ENCODE measurements at regions not wholly inside any gene's neighbourhood (a gene's known extent, or its start where the extent isn't known, plus 50 kb on each side); places are given as distances from the start of the nearest gene placed in this dataset.

DNA sequence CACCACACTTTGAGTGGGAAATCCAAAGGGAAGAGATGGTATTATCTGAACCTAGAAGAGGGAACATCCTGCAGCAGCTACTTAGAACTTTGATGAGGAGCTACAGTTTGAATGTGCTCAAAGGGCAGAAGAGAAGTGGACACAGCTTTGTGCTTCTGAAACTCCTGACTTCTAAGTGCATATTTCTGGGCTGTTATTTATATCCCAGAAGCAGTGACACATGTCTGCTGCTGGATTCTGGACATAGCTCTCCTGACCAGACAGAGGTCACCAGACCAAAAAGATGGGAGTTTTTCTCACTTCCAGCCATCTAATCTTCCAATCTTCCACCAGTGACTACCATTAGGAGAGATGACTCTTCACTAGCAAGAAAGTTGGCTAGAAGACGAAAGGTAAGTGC is 153.9 kb downstream of the FSIP2 start:
- TF ChIP-seq, protein P1, sequence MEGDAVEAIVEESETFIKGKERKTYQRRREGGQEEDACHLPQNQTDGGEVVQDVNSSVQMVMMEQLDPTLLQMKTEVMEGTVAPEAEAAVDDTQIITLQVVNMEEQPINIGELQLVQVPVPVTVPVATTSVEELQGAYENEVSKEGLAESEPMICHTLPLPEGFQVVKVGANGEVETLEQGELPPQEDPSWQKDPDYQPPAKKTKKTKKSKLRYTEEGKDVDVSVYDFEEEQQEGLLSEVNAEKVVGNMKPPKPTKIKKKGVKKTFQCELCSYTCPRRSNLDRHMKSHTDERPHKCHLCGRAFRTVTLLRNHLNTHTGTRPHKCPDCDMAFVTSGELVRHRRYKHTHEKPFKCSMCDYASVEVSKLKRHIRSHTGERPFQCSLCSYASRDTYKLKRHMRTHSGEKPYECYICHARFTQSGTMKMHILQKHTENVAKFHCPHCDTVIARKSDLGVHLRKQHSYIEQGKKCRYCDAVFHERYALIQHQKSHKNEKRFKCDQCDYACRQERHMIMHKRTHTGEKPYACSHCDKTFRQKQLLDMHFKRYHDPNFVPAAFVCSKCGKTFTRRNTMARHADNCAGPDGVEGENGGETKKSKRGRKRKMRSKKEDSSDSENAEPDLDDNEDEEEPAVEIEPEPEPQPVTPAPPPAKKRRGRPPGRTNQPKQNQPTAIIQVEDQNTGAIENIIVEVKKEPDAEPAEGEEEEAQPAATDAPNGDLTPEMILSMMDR (IDR thresholded peaks at IDR 0.05) = no peak
- TF ChIP-seq POLR2AphosphoS5 (IDR thresholded peaks at IDR 0.05; ENCODE audit: low read depth, low read length) = no peak
- TF ChIP-seq, protein P2, sequence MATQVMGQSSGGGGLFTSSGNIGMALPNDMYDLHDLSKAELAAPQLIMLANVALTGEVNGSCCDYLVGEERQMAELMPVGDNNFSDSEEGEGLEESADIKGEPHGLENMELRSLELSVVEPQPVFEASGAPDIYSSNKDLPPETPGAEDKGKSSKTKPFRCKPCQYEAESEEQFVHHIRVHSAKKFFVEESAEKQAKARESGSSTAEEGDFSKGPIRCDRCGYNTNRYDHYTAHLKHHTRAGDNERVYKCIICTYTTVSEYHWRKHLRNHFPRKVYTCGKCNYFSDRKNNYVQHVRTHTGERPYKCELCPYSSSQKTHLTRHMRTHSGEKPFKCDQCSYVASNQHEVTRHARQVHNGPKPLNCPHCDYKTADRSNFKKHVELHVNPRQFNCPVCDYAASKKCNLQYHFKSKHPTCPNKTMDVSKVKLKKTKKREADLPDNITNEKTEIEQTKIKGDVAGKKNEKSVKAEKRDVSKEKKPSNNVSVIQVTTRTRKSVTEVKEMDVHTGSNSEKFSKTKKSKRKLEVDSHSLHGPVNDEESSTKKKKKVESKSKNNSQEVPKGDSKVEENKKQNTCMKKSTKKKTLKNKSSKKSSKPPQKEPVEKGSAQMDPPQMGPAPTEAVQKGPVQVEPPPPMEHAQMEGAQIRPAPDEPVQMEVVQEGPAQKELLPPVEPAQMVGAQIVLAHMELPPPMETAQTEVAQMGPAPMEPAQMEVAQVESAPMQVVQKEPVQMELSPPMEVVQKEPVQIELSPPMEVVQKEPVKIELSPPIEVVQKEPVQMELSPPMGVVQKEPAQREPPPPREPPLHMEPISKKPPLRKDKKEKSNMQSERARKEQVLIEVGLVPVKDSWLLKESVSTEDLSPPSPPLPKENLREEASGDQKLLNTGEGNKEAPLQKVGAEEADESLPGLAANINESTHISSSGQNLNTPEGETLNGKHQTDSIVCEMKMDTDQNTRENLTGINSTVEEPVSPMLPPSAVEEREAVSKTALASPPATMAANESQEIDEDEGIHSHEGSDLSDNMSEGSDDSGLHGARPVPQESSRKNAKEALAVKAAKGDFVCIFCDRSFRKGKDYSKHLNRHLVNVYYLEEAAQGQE (IDR thresholded peaks at IDR 0.05; ENCODE audit: insufficient read depth in 1 of 2, low read depth in 2 of 2, low read length in 1 of 2) = no peak
- no peak for TF ChIP-seq TCF7L2 (IDR thresholded peaks at IDR 0.05; ENCODE audit: low read depth, low read length)
- no peak for TF ChIP-seq SIN3A (IDR thresholded peaks at IDR 0.05; ENCODE audit: borderline replicate concordance, insufficient read depth, low read depth, low read length)

Measured in Panc1 (cell line).